ENCODE measurements at regions not wholly inside any gene's neighbourhood (a gene's known extent, or its start where the extent isn't known, plus 50 kb on each side); places are given as distances from the start of the nearest gene placed in this dataset.

DNA sequence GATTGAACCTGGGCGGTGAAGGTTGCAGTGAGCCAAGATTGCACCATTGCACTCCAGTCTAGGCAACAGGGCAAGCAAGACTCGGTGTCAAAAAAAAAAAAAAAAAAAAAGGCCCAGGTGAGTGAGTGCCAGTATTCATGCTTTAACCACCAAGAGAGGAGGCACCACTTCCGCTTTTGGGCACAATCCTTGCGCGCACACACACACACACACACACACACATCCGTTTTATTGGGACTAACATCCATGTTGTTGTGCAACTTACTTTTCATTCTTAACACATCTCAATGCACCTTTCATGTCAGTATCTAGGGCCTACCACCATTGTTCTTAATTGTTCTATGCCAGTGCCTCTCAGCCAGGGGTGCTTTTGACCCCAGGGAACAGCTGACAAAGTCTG lies 263.0 kb downstream of the CDC5L start:
- H3K79me2 ChIP-seq (ENCODE audit: insufficient read depth, low read depth), result no peaks in the 10 kb centered on the region
- TF ChIP-seq, protein P1, sequence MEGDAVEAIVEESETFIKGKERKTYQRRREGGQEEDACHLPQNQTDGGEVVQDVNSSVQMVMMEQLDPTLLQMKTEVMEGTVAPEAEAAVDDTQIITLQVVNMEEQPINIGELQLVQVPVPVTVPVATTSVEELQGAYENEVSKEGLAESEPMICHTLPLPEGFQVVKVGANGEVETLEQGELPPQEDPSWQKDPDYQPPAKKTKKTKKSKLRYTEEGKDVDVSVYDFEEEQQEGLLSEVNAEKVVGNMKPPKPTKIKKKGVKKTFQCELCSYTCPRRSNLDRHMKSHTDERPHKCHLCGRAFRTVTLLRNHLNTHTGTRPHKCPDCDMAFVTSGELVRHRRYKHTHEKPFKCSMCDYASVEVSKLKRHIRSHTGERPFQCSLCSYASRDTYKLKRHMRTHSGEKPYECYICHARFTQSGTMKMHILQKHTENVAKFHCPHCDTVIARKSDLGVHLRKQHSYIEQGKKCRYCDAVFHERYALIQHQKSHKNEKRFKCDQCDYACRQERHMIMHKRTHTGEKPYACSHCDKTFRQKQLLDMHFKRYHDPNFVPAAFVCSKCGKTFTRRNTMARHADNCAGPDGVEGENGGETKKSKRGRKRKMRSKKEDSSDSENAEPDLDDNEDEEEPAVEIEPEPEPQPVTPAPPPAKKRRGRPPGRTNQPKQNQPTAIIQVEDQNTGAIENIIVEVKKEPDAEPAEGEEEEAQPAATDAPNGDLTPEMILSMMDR (conservative IDR thresholded peaks at IDR 0.05; ENCODE audit: low read depth, low read length), result no peak
- H2AFZ ChIP-seq (ENCODE audit: low read depth), result no peak overlapping the region
- H3K27ac ChIP-seq, result no peak overlapping the region
- H3K4me2 ChIP-seq, result no peak overlapping the region
- no peaks in the 10 kb centered on the region for H3K27me3 ChIP-seq (ENCODE audit: insufficient read depth, low read depth)
- peaks cover 30% of the 10 kb centered on the region for H3K4me1 ChIP-seq (ENCODE audit: low read depth, poor library complexity, severe bottlenecking)
- H3K36me3 ChIP-seq (ENCODE audit: insufficient read depth), result no peaks in the 10 kb centered on the region
- H3K4me3 ChIP-seq (IDR thresholded peaks at IDR 0.05; ENCODE audit: insufficient read depth, low read depth, low read length), result no peak overlapping the region
- H3K9ac ChIP-seq, result no peak overlapping the region
- no peaks in the 10 kb centered on the region for H4K20me1 ChIP-seq (ENCODE audit: insufficient read depth)

DNA sequence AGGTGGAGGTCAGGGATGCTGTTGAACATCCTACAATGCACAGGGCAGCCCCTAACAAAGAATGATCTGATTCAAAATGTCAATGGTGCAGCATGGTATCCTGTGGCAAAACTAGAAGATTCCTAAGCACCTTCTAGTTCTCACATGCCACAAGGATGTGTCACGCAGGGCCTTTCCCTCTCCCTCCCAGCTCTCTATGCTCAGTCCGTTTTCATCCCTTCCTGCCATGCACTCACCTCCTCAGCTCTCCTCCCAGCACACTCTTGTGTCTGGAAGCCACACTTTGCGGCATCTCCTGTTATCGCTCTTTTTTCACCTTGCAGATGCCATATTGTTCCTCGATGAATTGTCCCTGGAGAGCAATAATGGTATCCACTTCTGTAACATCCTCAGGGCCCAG lies 263.4 kb downstream of the CDC5L start:
- Histone ChIP-seq H3K4me3 (IDR thresholded peaks at IDR 0.05; ENCODE audit: insufficient read depth, low read depth, low read length) (no peak overlapping the region), H3K27ac (no peak overlapping the region), H2AFZ (ENCODE audit: low read depth) (no peak overlapping the region), H3K9ac (no peak overlapping the region), H3K36me3 (ENCODE audit: insufficient read depth) (no peaks in the 10 kb centered on the region), H3K79me2 (ENCODE audit: insufficient read depth, low read depth) (no peaks in the 10 kb centered on the region), H3K4me2 (no peak overlapping the region), H3K27me3 (ENCODE audit: insufficient read depth, low read depth) (no peaks in the 10 kb centered on the region), H3K4me1 (ENCODE audit: low read depth, poor library complexity, severe bottlenecking) (peaks cover 34% of the 10 kb centered on the region), H4K20me1 (ENCODE audit: insufficient read depth) (no peaks in the 10 kb centered on the region)
- TF ChIP-seq, protein P1 (conservative IDR thresholded peaks at IDR 0.05; ENCODE audit: low read depth, low read length), result no peak

DNA sequence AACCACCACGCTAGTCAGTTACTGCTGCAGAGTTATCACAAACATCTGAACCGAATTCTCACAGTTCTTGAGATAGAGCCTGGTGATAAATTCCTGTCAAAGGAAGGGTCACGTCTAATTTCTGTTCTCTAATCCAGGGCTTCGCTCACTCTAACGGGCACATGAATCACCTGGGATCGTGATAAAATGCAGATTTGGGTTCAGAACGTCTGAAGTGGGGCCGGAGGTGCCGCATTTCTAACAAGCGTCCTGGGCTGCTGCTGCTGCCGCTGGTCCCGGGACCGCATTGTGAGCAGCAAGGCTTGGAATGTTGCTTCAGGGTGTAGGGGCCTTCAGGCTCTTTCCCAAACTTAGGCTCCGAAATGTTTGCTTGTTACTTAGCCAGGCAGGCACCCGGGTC lies 264.1 kb downstream of the CDC5L start:
- TF ChIP-seq, protein P1 (conservative IDR thresholded peaks at IDR 0.05; ENCODE audit: low read depth, low read length), result no peak
- H2AFZ ChIP-seq (ENCODE audit: low read depth), result no peak overlapping the region
- no peak overlapping the region for H3K27ac ChIP-seq
- H3K4me2 ChIP-seq, result no peak overlapping the region
- H3K4me3 ChIP-seq (IDR thresholded peaks at IDR 0.05; ENCODE audit: insufficient read depth, low read depth, low read length), result no peak overlapping the region
- H3K9ac ChIP-seq, result no peak overlapping the region
- H3K4me1 ChIP-seq (ENCODE audit: low read depth, poor library complexity, severe bottlenecking), result peaks cover 40% of the 10 kb centered on the region
- no peaks in the 10 kb centered on the region for H4K20me1 ChIP-seq (ENCODE audit: insufficient read depth)
- H3K36me3 ChIP-seq (ENCODE audit: insufficient read depth), result no peaks in the 10 kb centered on the region
- no peaks in the 10 kb centered on the region for H3K79me2 ChIP-seq (ENCODE audit: insufficient read depth, low read depth)
- H3K27me3 ChIP-seq (ENCODE audit: insufficient read depth, low read depth), result no peaks in the 10 kb centered on the region

DNA sequence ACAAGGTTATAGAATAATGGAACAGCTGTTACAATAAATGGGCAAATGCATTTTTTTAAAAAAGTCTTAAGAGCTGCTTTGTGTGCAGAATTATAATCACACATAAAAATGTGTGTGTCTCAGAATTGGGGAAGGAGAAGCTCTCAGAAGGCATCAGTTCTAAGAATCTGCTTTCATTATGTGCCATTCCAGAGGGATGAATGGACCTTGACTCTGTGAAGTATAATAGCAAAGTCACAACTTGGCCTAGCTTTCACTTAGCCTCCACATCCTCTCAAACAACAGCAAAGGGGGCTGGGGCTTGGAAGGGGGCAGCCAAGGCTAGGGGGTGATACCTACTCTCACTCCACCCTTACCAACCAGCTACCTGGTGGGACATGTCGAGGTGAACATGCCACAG lies 265.0 kb downstream of the CDC5L start:
- H3K27me3 ChIP-seq (ENCODE audit: insufficient read depth, low read depth), result no peaks in the 10 kb centered on the region
- H3K9ac ChIP-seq, result no peak overlapping the region
- H3K27ac ChIP-seq, result no peak overlapping the region
- no peaks in the 10 kb centered on the region for H3K36me3 ChIP-seq (ENCODE audit: insufficient read depth)
- H3K4me3 ChIP-seq (IDR thresholded peaks at IDR 0.05; ENCODE audit: insufficient read depth, low read depth, low read length), result no peak overlapping the region
- H4K20me1 ChIP-seq (ENCODE audit: insufficient read depth), result no peaks in the 10 kb centered on the region
- H3K4me1 ChIP-seq (ENCODE audit: low read depth, poor library complexity, severe bottlenecking), result peaks cover 40% of the 10 kb centered on the region
- no peak overlapping the region for H3K4me2 ChIP-seq
- no peaks in the 10 kb centered on the region for H3K79me2 ChIP-seq (ENCODE audit: insufficient read depth, low read depth)
- H2AFZ ChIP-seq (ENCODE audit: low read depth), result no peak overlapping the region
- TF ChIP-seq, protein P1 (conservative IDR thresholded peaks at IDR 0.05; ENCODE audit: low read depth, low read length), result no peak

Data from KMS-11 (cell line).